ENCODE measurements at regions not wholly inside any gene's neighbourhood (a gene's known extent, or its start where the extent isn't known, plus 50 kb on each side); places are given as distances from the start of the nearest gene placed in this dataset.

GRCh38 chr9:118575341-118576070 lies 793.7 kb downstream of the BRINP1 start:
- no peaks in the 10 kb centered on the region for H3K4me1 Mint-ChIP-seq
- H3K9me3 Mint-ChIP-seq: peaks cover 2% of the 10 kb centered on the region
- H3K27ac Mint-ChIP-seq: no peak overlapping the region
- no peaks in the 10 kb centered on the region for H3K27me3 Mint-ChIP-seq
- CTCF ChIA-PET: no interaction called here
- DNase-seq: no peak
- H3K36me3 Mint-ChIP-seq: no peaks in the 10 kb centered on the region
- no peak overlapping the region for H3K4me3 Mint-ChIP-seq

GRCh38 chr9:118577121-118577520 lies 792.1 kb downstream of the BRINP1 start:
- Mint-ChIP-seq H3K9me3 (peaks cover 2% of the 10 kb centered on the region), H3K4me1 (no peaks in the 10 kb centered on the region), H3K27me3 (no peaks in the 10 kb centered on the region), H3K4me3 (no peak overlapping the region), H3K27ac (no peak overlapping the region), H3K36me3 (no peaks in the 10 kb centered on the region)
- no peak for DNase-seq
- CTCF ChIA-PET: no interaction called here

- no peak for DNase-seq
- Mint-ChIP-seq H3K9me3 (peaks cover 5% of the 10 kb centered on the region), H3K36me3 (no peaks in the 10 kb centered on the region), H3K27me3 (no peaks in the 10 kb centered on the region), H3K27ac (no peak overlapping the region), H3K4me3 (no peak overlapping the region), H3K4me1 (no peaks in the 10 kb centered on the region)
- CTCF ChIA-PET: no interaction called here
Measured at GRCh38 chr9:118578467-118578866, 790.8 kb downstream of the BRINP1 start.

- Mint-ChIP-seq H3K4me1 (no peaks in the 10 kb centered on the region), H3K27ac (no peak overlapping the region), H3K27me3 (no peaks in the 10 kb centered on the region), H3K9me3 (peaks cover 9% of the 10 kb centered on the region), H3K36me3 (no peaks in the 10 kb centered on the region), H3K4me3 (no peak overlapping the region)
- DNase-seq: no peak
- CTCF ChIA-PET: no interaction called here
Measured at GRCh38 chr9:118583414-118583813, 785.8 kb downstream of the BRINP1 start.

GRCh38 chr9:118586978-118587377 lies 782.3 kb downstream of the BRINP1 start:
- Mint-ChIP-seq H3K9me3 (peaks cover 9% of the 10 kb centered on the region), H3K4me1 (no peaks in the 10 kb centered on the region), H3K36me3 (no peaks in the 10 kb centered on the region), H3K4me3 (no peak overlapping the region), H3K27ac (no peak overlapping the region), H3K27me3 (no peaks in the 10 kb centered on the region)
- DNase-seq: no peak
- CTCF ChIA-PET: no interaction called here

- CTCF ChIA-PET: no interaction called here
- Mint-ChIP-seq H3K4me1 (no peaks in the 10 kb centered on the region), H3K27ac (no peak overlapping the region)
Measured at GRCh38 chr9:118594428-118594827, 774.8 kb downstream of the BRINP1 start.

GRCh38 chr9:118595719-118596305 lies 773.4 kb downstream of the BRINP1 start:
- Mint-ChIP-seq H3K27ac (no peak overlapping the region), H3K4me3 (no peak overlapping the region), H3K36me3 (no peaks in the 10 kb centered on the region), H3K4me1 (no peaks in the 10 kb centered on the region), H3K9me3 (no peaks in the 10 kb centered on the region), H3K27me3 (no peaks in the 10 kb centered on the region)
- DNase-seq: no peak
- CTCF ChIA-PET: no interaction called here

More at GRCh38 chr9:118594428-118594827, 774.8 kb downstream of the BRINP1 start:
- H3K36me3 Mint-ChIP-seq: no peaks in the 10 kb centered on the region
- H3K9me3 Mint-ChIP-seq: no peaks in the 10 kb centered on the region
- DNase-seq: no peak
- H3K4me3 Mint-ChIP-seq: no peak overlapping the region
- no peaks in the 10 kb centered on the region for H3K27me3 Mint-ChIP-seq

- CTCF ChIA-PET: no interaction called here
Measured at GRCh38 chr9:118596374-118597015, 772.7 kb downstream of the BRINP1 start.

GRCh38 chr9:118606668-118607067 lies 762.6 kb downstream of the BRINP1 start:
- H3K9me3 Mint-ChIP-seq: no peaks in the 10 kb centered on the region
- no peaks in the 10 kb centered on the region for H3K36me3 Mint-ChIP-seq
- H3K4me3 Mint-ChIP-seq: no peak overlapping the region
- no peak for DNase-seq
- no peaks in the 10 kb centered on the region for H3K27me3 Mint-ChIP-seq
- no peak overlapping the region for H3K27ac Mint-ChIP-seq
- CTCF ChIA-PET: no interaction called here
- no peaks in the 10 kb centered on the region for H3K4me1 Mint-ChIP-seq

More at GRCh38 chr9:118596374-118597015, 772.7 kb downstream of the BRINP1 start:
- Mint-ChIP-seq H3K27me3 (no peaks in the 10 kb centered on the region), H3K27ac (no peak overlapping the region), H3K9me3 (no peaks in the 10 kb centered on the region), H3K4me1 (no peaks in the 10 kb centered on the region), H3K36me3 (no peaks in the 10 kb centered on the region), H3K4me3 (no peak overlapping the region)
- no peak for DNase-seq

- no peak for DNase-seq
- H3K36me3 Mint-ChIP-seq: no peaks in the 10 kb centered on the region
- H3K27ac Mint-ChIP-seq: no peak overlapping the region
- no peaks in the 10 kb centered on the region for H3K27me3 Mint-ChIP-seq
- peaks cover under 1% of the 10 kb centered on the region for H3K9me3 Mint-ChIP-seq
- no peaks in the 10 kb centered on the region for H3K4me1 Mint-ChIP-seq
- CTCF ChIA-PET: no interaction called here
- H3K4me3 Mint-ChIP-seq: no peak overlapping the region
Measured at GRCh38 chr9:118609355-118610044, 759.7 kb downstream of the BRINP1 start.

GRCh38 chr9:118612201-118612600 lies 757.0 kb downstream of the BRINP1 start:
- CTCF ChIA-PET: no interaction called here
- DNase-seq: no peak
- peaks cover 5% of the 10 kb centered on the region for H3K9me3 Mint-ChIP-seq
- no peaks in the 10 kb centered on the region for H3K27me3 Mint-ChIP-seq
- H3K4me3 Mint-ChIP-seq: no peak overlapping the region
- no peak overlapping the region for H3K27ac Mint-ChIP-seq
- H3K36me3 Mint-ChIP-seq: no peaks in the 10 kb centered on the region
- H3K4me1 Mint-ChIP-seq: no peaks in the 10 kb centered on the region

GRCh38 chr9:118613996-118614395 lies 755.2 kb downstream of the BRINP1 start:
- Mint-ChIP-seq H3K4me1 (no peaks in the 10 kb centered on the region), H3K36me3 (no peaks in the 10 kb centered on the region), H3K9me3 (peaks cover 7% of the 10 kb centered on the region), H3K27ac (no peak overlapping the region), H3K27me3 (no peaks in the 10 kb centered on the region), H3K4me3 (no peak overlapping the region)
- DNase-seq: no peak
- CTCF ChIA-PET: no interaction called here

GRCh38 chr9:118618084-118618483 lies 751.2 kb downstream of the BRINP1 start:
- no peak overlapping the region for H3K4me3 Mint-ChIP-seq

GRCh38 chr9:118618849-118619248 lies 750.4 kb downstream of the BRINP1 start:
- Mint-ChIP-seq H3K36me3 (no peaks in the 10 kb centered on the region), H3K27ac (no peak overlapping the region), H3K9me3 (peaks cover 7% of the 10 kb centered on the region), H3K4me1 (no peaks in the 10 kb centered on the region), H3K27me3 (no peaks in the 10 kb centered on the region), H3K4me3 (no peak overlapping the region)
- DNase-seq: no peak
- CTCF ChIA-PET: no interaction called here

More at GRCh38 chr9:118618084-118618483, 751.2 kb downstream of the BRINP1 start:
- Mint-ChIP-seq H3K27me3 (no peaks in the 10 kb centered on the region), H3K27ac (no peak overlapping the region), H3K4me1 (no peaks in the 10 kb centered on the region), H3K36me3 (no peaks in the 10 kb centered on the region), H3K9me3 (peaks cover 7% of the 10 kb centered on the region)
- CTCF ChIA-PET: no interaction called here
- no peak for DNase-seq
